Activated CD8-positive, alpha-beta T cell treated with anti-CD3 and anti-CD28 coated beads for 36 hours (primary cell): ENCODE measurements at regions not wholly inside any gene's neighbourhood (a gene's known extent, or its start where the extent isn't known, plus 50 kb on each side); places are given as distances from the start of the nearest gene placed in this dataset.

Experiments
- ATAC-seq: fragments of 200-7000 bp; cut with Tn5 transposase; one replicate; pipeline ENCODE4 v1.10.0; 2021; ENCODE audit warnings: mild to moderate bottlenecking, moderate library complexity
- CTCF ChIA-PET: fragments of 350-600 bp; sonication (Branson Sonifier 250); formaldehyde crosslinking; loops from one replicate; lab custom pipeline; 2021; ENCODE audit warnings: antibody characterized with exemption; lab: Charles Lee
- POLR2A ChIA-PET: fragments of 350-600 bp; sonication (Branson Sonifier 250); formaldehyde crosslinking; loops from one replicate; lab custom pipeline; 2021; ENCODE audit warnings: antibody characterized with exemption; lab: Charles Lee
- DNase-seq: peaks from one replicate; pipeline ENCODE4 v3.0.0-alpha.2; 2020
- H3K27ac Mint-ChIP-seq: one replicate; pipeline ENCODE4 v1.8.0; 2021; ENCODE audit warnings: mild to moderate bottlenecking, mixed read lengths
- H3K27me3 Mint-ChIP-seq: one replicate; pipeline ENCODE4 v1.8.0; 2021; ENCODE audit warnings: mixed read lengths
- H3K36me3 Mint-ChIP-seq: one replicate; pipeline ENCODE4 v1.8.0; 2021; ENCODE audit warnings: low read depth, mixed read lengths
- H3K4me1 Mint-ChIP-seq: one replicate; pipeline ENCODE4 v1.8.0; 2021; ENCODE audit warnings: low read depth, mixed read lengths
- H3K4me3 Mint-ChIP-seq: one replicate; pipeline ENCODE4 v1.8.0; 2021; ENCODE audit warnings: mild to moderate bottlenecking, moderate library complexity, mixed read lengths
- H3K9me3 Mint-ChIP-seq: one replicate; pipeline ENCODE4 v1.8.0; 2021; ENCODE audit warnings: mixed read lengths
- intact Hi-C: fragments of 100-400 bp; cut with micrococcal nuclease; formaldehyde crosslinking; loops from one replicate; pipeline ENCODE4 v1.10.0; 2022
- TF ChIP-seq, protein P1 (sequence below): fragments of 200-600 bp; IDR thresholded peaks from one replicate; pipeline ENCODE4 v1.8.0; 2022; ENCODE audit warnings: antibody characterized with exemption, mild to moderate bottlenecking

DNA sequence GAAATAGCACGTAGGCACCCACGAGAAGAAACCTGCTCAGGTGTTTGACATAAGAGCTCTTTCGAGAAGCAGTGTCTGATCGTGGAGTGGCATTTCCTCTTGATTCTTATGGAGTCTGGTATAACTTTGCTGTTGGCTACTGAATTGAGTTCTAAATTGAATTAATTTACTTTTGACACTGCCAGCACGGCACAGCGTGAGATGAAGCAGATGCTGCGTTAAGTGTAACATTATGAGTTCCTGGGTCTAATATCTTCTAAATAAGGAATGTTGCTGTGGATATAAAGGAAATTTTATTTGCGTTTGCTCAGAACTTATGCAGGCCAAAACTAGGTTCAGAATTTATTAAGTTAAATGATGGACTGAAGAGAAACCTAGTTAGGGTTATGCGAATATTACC lies 919.9 kb downstream of the TUSC7 start:
- Mint-ChIP-seq H3K27ac (no peak overlapping the region), H3K36me3 (no peaks in the 10 kb centered on the region), H3K4me1 (no peaks in the 10 kb centered on the region), H3K4me3 (no peak overlapping the region), H3K9me3 (no peaks in the 10 kb centered on the region), H3K27me3 (no peaks in the 10 kb centered on the region)
- intact Hi-C loops, result no loop called here
- POLR2A ChIA-PET, result no interaction called here
- no peak for ATAC-seq
- TF ChIP-seq, protein P1, sequence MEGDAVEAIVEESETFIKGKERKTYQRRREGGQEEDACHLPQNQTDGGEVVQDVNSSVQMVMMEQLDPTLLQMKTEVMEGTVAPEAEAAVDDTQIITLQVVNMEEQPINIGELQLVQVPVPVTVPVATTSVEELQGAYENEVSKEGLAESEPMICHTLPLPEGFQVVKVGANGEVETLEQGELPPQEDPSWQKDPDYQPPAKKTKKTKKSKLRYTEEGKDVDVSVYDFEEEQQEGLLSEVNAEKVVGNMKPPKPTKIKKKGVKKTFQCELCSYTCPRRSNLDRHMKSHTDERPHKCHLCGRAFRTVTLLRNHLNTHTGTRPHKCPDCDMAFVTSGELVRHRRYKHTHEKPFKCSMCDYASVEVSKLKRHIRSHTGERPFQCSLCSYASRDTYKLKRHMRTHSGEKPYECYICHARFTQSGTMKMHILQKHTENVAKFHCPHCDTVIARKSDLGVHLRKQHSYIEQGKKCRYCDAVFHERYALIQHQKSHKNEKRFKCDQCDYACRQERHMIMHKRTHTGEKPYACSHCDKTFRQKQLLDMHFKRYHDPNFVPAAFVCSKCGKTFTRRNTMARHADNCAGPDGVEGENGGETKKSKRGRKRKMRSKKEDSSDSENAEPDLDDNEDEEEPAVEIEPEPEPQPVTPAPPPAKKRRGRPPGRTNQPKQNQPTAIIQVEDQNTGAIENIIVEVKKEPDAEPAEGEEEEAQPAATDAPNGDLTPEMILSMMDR, result no peak
- CTCF ChIA-PET, result no interaction called here
- no peak for DNase-seq

DNA sequence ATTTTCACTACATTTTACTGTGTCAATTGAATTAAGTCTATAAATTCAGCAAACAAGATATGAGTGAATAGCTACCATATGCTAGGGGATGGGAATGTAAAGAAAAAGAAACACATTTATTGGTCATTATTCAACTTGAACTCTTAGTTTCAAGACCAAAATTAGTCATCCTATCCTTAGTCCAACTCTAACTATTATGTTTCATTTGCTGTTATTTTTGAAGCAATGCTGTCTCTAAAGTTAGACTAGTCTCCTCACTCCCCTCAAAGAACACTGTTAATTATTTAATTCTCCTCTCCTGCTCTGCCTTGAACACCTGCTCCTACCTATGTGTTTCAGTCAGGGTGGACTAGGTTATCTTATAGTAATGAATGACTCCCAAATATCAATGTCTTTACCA lies 920.9 kb downstream of the TUSC7 start:
- POLR2A ChIA-PET, result no interaction called here
- CTCF ChIA-PET, result no interaction called here
- ATAC-seq, result no peak

DNA sequence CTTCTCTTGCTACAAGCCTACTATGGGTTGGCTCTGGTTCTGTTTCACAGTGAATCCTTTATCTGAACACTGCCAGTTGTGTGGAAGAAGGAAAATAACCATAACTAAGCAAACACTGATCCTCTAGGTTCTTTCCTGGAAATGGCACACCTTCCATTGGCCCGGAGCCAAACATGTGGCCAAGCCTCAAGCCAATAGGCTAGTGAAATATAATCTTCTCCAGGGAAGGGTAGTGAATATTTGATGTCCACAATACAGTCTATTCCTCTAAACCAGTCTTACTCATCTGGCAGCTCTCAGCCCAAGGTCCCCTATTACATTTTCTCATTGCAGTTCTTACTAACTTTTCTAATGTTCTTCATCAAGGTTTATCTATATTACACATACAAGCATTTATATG lies 921.3 kb downstream of the TUSC7 start:
- DNase-seq, result no peak
- Mint-ChIP-seq H3K9me3 (peaks cover 3% of the 10 kb centered on the region), H3K27me3 (no peaks in the 10 kb centered on the region), H3K36me3 (no peaks in the 10 kb centered on the region), H3K27ac (no peak overlapping the region), H3K4me1 (no peaks in the 10 kb centered on the region), H3K4me3 (no peak overlapping the region)
- intact Hi-C loops, result no loop called here
- ATAC-seq, result no peak
- ChIA-PET CTCF (no interaction called here), POLR2A (no interaction called here)
- TF ChIP-seq, protein P1, result no peak

More for the DNA sequence above, 920.9 kb downstream of the TUSC7 start:
- intact Hi-C loops, result no loop called here
- H3K27ac Mint-ChIP-seq, result no peak overlapping the region
- TF ChIP-seq, protein P1, result no peak
- no peaks in the 10 kb centered on the region for H3K36me3 Mint-ChIP-seq
- H3K4me3 Mint-ChIP-seq, result no peak overlapping the region
- H3K9me3 Mint-ChIP-seq, result no peaks in the 10 kb centered on the region
- H3K4me1 Mint-ChIP-seq, result no peaks in the 10 kb centered on the region
- H3K27me3 Mint-ChIP-seq, result no peaks in the 10 kb centered on the region
- no peak for DNase-seq

DNA sequence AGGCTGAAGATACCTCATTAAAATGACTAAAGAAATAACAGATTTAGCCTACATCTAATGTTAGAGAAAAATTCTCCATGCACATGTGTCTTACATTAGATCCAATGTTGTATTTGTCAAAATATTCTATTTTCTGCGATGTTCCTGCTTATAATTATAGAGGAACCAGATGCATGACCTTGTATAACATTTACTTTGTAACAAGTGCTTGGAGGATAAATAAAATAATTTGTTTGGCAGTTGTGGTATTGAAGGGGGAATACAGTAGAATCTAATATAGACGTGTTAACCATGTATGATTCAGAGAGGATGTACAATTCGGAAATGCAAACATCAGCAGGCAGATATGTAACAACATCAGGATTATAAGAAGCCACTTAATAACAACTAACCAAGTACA lies 922.2 kb downstream of the TUSC7 start:
- CTCF ChIA-PET, result no interaction called here
- Mint-ChIP-seq H3K9me3 (peaks cover 7% of the 10 kb centered on the region), H3K27ac (no peak overlapping the region), H3K4me3 (no peak overlapping the region), H3K36me3 (no peaks in the 10 kb centered on the region), H3K4me1 (no peaks in the 10 kb centered on the region), H3K27me3 (no peaks in the 10 kb centered on the region)
- POLR2A ChIA-PET, result no interaction called here
- no peak for DNase-seq
- ATAC-seq, result no peak
- TF ChIP-seq, protein P1, result no peak
- intact Hi-C loops, result no loop called here

DNA sequence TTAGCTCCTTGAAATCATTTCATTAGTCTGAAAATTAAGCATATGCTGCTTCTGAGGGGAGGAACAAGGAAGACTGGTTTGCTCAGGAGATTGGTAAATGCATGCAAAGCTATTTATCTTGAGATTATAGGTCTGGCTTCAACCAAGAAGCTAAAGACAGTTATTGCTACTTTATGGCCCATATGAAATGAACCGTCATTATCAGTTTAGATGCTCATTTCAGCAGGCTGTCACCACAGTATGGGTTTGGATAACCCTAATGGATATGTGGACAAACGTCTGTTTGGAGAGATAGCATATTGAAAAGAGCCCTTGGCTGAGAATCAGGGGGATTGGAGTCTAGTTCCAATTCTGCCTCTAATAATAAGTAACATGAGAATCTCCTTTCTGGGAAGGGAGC lies 922.6 kb downstream of the TUSC7 start:
- no peak for ATAC-seq
- Mint-ChIP-seq H3K36me3 (no peaks in the 10 kb centered on the region), H3K27ac (no peak overlapping the region), H3K4me3 (no peak overlapping the region), H3K9me3 (peaks cover 7% of the 10 kb centered on the region), H3K4me1 (no peaks in the 10 kb centered on the region), H3K27me3 (no peaks in the 10 kb centered on the region)
- intact Hi-C loops, result no loop called here
- ChIA-PET CTCF (no interaction called here), POLR2A (no interaction called here)
- TF ChIP-seq, protein P1, result no peak
- DNase-seq, result no peak
